DOHH2 (cell line): ENCODE measurements at regions not wholly inside any gene's neighbourhood (a gene's known extent, or its start where the extent isn't known, plus 50 kb on each side); places are given as distances from the start of the nearest gene placed in this dataset.
"Not testable (repeated sequence)": the region's sequence is repeated elsewhere in the genome, so short reads cannot be mapped to it uniquely, and the experiment has no call there.

ENCODE experiments used
- H3F3A ChIP-seq: fragments of 200-600 bp; sonication (generic), shearing (Covaris generic); 2 replicates; pipeline ENCODE4 v1.6.0; 2016; ENCODE audit warnings: antibody characterized with exemption, mild to moderate bottlenecking; ENCODE audit not compliant: control insufficient read depth, insufficient read depth
- H3K27ac ChIP-seq: fragments of 200-600 bp; sonication (generic); 2 replicates; pipeline ENCODE4 v1.5.1; 2014; ENCODE audit warnings: low read depth, mild to moderate bottlenecking, low read length, moderate library complexity
- H3K27me3 ChIP-seq: fragments of 200-600 bp; sonication (generic); 2 replicates; pipeline ENCODE4 v1.6.1; 2014; ENCODE audit warnings: mild to moderate bottlenecking, low read length, mixed read lengths; ENCODE audit not compliant: control insufficient read depth
- H3K36me3 ChIP-seq: fragments of 200-600 bp; sonication (generic); 2 replicates; pipeline ENCODE4 v1.6.1; 2014; ENCODE audit warnings: mild to moderate bottlenecking, low read length, moderate library complexity, mixed read lengths; ENCODE audit not compliant: control insufficient read depth
- H3K4me1 ChIP-seq: fragments of 200-600 bp; sonication (generic); 2 replicates; pipeline ENCODE4 v1.6.1; 2014; ENCODE audit warnings: mild to moderate bottlenecking, low read length, mixed read lengths; ENCODE audit not compliant: control insufficient read depth
- H3K4me2 ChIP-seq: fragments of 200-600 bp; sonication (generic); 2 replicates; pipeline ENCODE4 v1.6.0; 2014; ENCODE audit warnings: mild to moderate bottlenecking, low read length, moderate library complexity
- H3K4me3 ChIP-seq: fragments of 200-600 bp; sonication (generic); 2 replicates; pipeline ENCODE4 v1.5.1; 2014; ENCODE audit warnings: mild to moderate bottlenecking, low read length, mixed read lengths
- H3K79me2 ChIP-seq: fragments of 200-600 bp; sonication (generic); 2 replicates; pipeline ENCODE4 v1.6.1; 2014; ENCODE audit warnings: mild to moderate bottlenecking, low read length, mixed read lengths; ENCODE audit not compliant: control insufficient read depth
- H3K9me2 ChIP-seq: fragments of 200-600 bp; sonication (generic); replicated peaks from 2 replicates; pipeline ENCODE4 v1.6.1; 2014; ENCODE audit warnings: mild to moderate bottlenecking, low read length, mixed read lengths; ENCODE audit not compliant: control insufficient read depth
- H3K9me3 ChIP-seq: fragments of 200-600 bp; sonication (generic); 2 replicates; pipeline ENCODE4 v1.6.1; 2014; ENCODE audit warnings: antibody characterized with exemption, low read length, mixed read lengths; ENCODE audit not compliant: control insufficient read depth, insufficient read depth
- H4K20me1 ChIP-seq: fragments of 200-600 bp; sonication (generic); 2 replicates; pipeline ENCODE4 v1.6.0; 2014; ENCODE audit warnings: low read depth, mild to moderate bottlenecking, antibody characterized with exemption, low read length, moderate library complexity; ENCODE audit not compliant: control insufficient read depth, insufficient read depth

- not testable (repeated sequence) for H3K27ac ChIP-seq, H3K4me1 ChIP-seq, H3K36me3 ChIP-seq, H3K79me2 ChIP-seq, H3K9me3 ChIP-seq, H3K9me2 ChIP-seq, H3K4me3 ChIP-seq, H3F3A ChIP-seq, H3K4me2 ChIP-seq, H4K20me1 ChIP-seq, H3K27me3 ChIP-seq
Measured at GRCh38 chr16:88185976-88186888, 196.5 kb upstream of the ZNF469 start.

DNA sequence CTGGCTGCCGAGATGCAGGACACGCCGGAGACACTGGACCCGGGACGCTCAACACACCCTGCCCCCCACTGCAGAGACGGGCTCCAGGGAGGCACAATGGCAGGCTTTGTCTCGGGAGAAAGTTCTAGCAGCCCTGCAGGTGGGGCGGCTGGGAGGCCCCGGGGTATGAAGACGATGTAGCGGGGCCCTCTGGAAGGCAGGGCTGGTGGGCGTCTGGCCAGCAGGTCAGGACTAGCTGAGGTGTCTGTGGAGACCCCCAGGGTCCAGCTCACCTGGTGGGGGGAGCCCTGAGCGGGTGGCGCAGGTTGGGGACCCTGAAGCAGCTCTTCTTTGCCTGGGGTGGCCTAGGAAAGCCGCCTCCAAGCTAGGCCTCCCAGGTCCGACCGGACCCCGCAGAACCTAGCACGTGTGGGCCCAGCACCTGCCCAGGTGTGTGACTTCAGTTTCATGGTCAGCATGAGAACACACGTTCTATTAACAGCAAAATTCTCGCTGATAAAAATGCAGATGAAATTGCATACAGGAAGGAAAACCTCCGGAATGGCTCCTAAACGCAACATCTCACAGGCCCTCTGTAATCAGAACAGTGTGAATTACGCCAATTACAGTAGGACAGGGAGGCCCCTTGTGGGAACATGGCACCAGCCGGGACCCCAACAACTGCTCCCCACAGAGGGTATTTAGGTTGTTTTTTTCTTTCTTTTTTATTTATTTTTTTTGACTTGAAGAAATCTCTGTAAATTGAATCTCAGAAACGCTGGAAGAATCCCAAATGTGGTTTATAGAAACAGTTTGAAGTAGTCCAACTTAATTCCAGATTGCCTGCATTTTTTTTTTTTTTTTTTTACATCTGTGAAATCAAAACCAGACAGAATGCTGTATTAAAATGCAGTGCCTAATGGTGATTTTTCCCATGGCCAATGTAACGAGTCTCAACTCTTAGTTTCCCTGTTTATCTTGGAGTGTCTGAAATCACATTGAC lies 195.6 kb upstream of the ZNF469 start:
- not testable (repeated sequence) for H3F3A ChIP-seq, H3K4me2 ChIP-seq, H3K27me3 ChIP-seq, H3K4me3 ChIP-seq, H3K36me3 ChIP-seq, H3K4me1 ChIP-seq, H4K20me1 ChIP-seq, H3K27ac ChIP-seq, H3K9me2 ChIP-seq, H3K79me2 ChIP-seq, H3K9me3 ChIP-seq

GRCh38 chr16:88188171-88188895 lies 194.4 kb upstream of the ZNF469 start:
- H3K4me3 ChIP-seq, H3K4me2 ChIP-seq, H4K20me1 ChIP-seq, H3K79me2 ChIP-seq, H3K36me3 ChIP-seq, H3K27me3 ChIP-seq, H3K4me1 ChIP-seq, H3K27ac ChIP-seq, H3K9me2 ChIP-seq, H3F3A ChIP-seq, H3K9me3 ChIP-seq: not testable (repeated sequence)

DNA sequence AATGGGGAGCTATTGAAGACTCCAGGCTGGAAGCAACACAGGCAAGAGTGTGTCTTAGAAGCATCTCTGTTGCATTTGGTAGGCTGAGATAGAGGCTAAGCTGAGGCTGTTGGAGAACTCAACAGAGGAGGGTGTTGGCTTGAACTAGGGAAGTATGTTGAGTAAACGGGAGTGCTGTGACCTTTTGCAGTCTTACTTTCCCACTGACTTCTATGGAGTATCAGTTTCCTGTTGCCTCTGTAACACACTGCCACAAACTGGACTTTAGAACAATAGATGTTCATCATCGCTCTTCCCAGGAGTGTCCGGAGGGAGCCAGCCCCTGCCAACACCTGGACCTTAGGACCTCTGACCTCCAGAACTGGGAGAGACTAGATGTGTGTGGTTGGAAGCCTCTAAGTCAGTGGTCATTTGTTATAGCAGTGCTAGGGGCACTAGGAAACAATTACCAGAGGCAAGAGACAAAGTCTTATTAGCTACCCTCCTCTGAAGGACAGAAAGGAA lies 192.1 kb upstream of the ZNF469 start:
- H3K4me3 ChIP-seq, H3K27me3 ChIP-seq, H3K36me3 ChIP-seq, H3K79me2 ChIP-seq, H3K9me2 ChIP-seq, H3K9me3 ChIP-seq, H4K20me1 ChIP-seq, H3K4me1 ChIP-seq, H3K27ac ChIP-seq, H3K4me2 ChIP-seq, H3F3A ChIP-seq: not testable (repeated sequence)

GRCh38 chr16:88191168-88191567 lies 191.6 kb upstream of the ZNF469 start:
- not testable (repeated sequence) for H3K4me1 ChIP-seq, H3K27ac ChIP-seq, H3K4me2 ChIP-seq, H3K27me3 ChIP-seq, H4K20me1 ChIP-seq, H3F3A ChIP-seq, H3K79me2 ChIP-seq, H3K36me3 ChIP-seq, H3K9me2 ChIP-seq, H3K9me3 ChIP-seq, H3K4me3 ChIP-seq
